ENCODE measurements at regions not wholly inside any gene's neighbourhood (a gene's known extent, or its start where the extent isn't known, plus 50 kb on each side); places are given as distances from the start of the nearest gene placed in this dataset.

GRCh38 chr2:11022591-11023273 is 111.0 kb downstream of the KCNF1 start:
- no peak for TF ChIP-seq CTCF (IDR thresholded peaks at IDR 0.05)
- TF ChIP-seq POLR2A (IDR thresholded peaks at IDR 0.05) = no peak
- TF ChIP-seq EP300 (IDR thresholded peaks at IDR 0.05) = no peak
- peaks cover 6% of the 10 kb centered on the region for H3K4me1 ChIP-seq (ENCODE audit: insufficient read depth)
- no peak overlapping the region for H3K27ac ChIP-seq
- intact Hi-C loops (cut with DNase I) = no loop called here
- DNase-seq = no peak
- H3K27me3 ChIP-seq = no peaks in the 10 kb centered on the region
- WGBS, 3 donors = 75 to 84% (median 79%) methylated on average over 11 to 12 of the region's 12 CpGs
- no peak overlapping the region for H3K4me3 ChIP-seq
- no peaks in the 10 kb centered on the region for H3K36me3 ChIP-seq
- H3K9me3 ChIP-seq = no peaks in the 10 kb centered on the region

GRCh38 chr2:11023326-11024258 is 111.9 kb downstream of the KCNF1 start:
- TF ChIP-seq CTCF (IDR thresholded peaks at IDR 0.05) = no peak
- TF ChIP-seq POLR2A (IDR thresholded peaks at IDR 0.05) = no peak
- no peak for TF ChIP-seq EP300 (IDR thresholded peaks at IDR 0.05)
- WGBS, 3 donors = 66 to 75% (median 73%) methylated on average over 29 of the region's 29 CpGs
- DNase-seq = peak in 3 of 5 donors; percentile 10 to 46 (median 19)

GRCh38 chr2:11024259-11024645 is 112.5 kb downstream of the KCNF1 start:
- Histone ChIP-seq H3K27ac (no peak overlapping the region), H3K4me1 (ENCODE audit: insufficient read depth) (peaks cover 6% of the 10 kb centered on the region), H3K4me3 (no peak overlapping the region), H3K36me3 (no peaks in the 10 kb centered on the region), H3K9me3 (no peaks in the 10 kb centered on the region), H3K27me3 (no peaks in the 10 kb centered on the region)
- WGBS, 3 donors = 5 to 13% (median 7%) methylated on average over 14 of the region's 14 CpGs
- intact Hi-C loops (cut with DNase I) = no loop called here
- DNase-seq = peak in 3 of 5 donors; percentile 30 to 62 (median 40)
- no peak for TF ChIP-seq CTCF (IDR thresholded peaks at IDR 0.05)
- no peak for TF ChIP-seq POLR2A (IDR thresholded peaks at IDR 0.05)
- no peak for TF ChIP-seq EP300 (IDR thresholded peaks at IDR 0.05)

More at GRCh38 chr2:11023326-11024258, 111.9 kb downstream of the KCNF1 start:
- peaks cover 6% of the 10 kb centered on the region for H3K4me1 ChIP-seq (ENCODE audit: insufficient read depth)
- H3K4me3 ChIP-seq = no peak overlapping the region
- no peaks in the 10 kb centered on the region for H3K36me3 ChIP-seq
- no peak overlapping the region for H3K27ac ChIP-seq
- no peaks in the 10 kb centered on the region for H3K9me3 ChIP-seq
- H3K27me3 ChIP-seq = no peaks in the 10 kb centered on the region
- intact Hi-C loops (cut with DNase I) = no loop called here

GRCh38 chr2:11024687-11025086 is 113.0 kb downstream of the KCNF1 start:
- no peak for DNase-seq
- Histone ChIP-seq H3K4me1 (ENCODE audit: insufficient read depth) (peaks cover 6% of the 10 kb centered on the region), H3K27ac (no peak overlapping the region), H3K9me3 (no peaks in the 10 kb centered on the region), H3K36me3 (no peaks in the 10 kb centered on the region), H3K4me3 (no peak overlapping the region), H3K27me3 (no peaks in the 10 kb centered on the region)
- intact Hi-C loops (cut with DNase I) = no loop called here
- TF ChIP-seq POLR2A (IDR thresholded peaks at IDR 0.05) = no peak
- no peak for TF ChIP-seq EP300 (IDR thresholded peaks at IDR 0.05)
- no peak for TF ChIP-seq CTCF (IDR thresholded peaks at IDR 0.05)
- 21 to 34% (median 23%) methylated on average over 7 of the region's 7 CpGs for WGBS, 3 donors

Data from ovary (tissue), 7 donors.